Natural killer cell treated with Interleukin-12 subunit alpha and Interleukin-12 subunit beta and Interleukin-15 and Interleukin-18, amount 100 ng/mL, for 72 hours (primary cell): ENCODE measurements at regions not wholly inside any gene's neighbourhood (a gene's known extent, or its start where the extent isn't known, plus 50 kb on each side); places are given as distances from the start of the nearest gene placed in this dataset.

Source experiments
- ATAC-seq, 2 donors: fragments of 150-1000 bp; cut with Tn5 transposase in 1 of 2; sonication (Bioruptor Pico), chemical (Tn5 transposase) in 1 of 2; 2 replicates each; pipeline ENCODE4 v1.10.0; 2021
- DNase-seq: peaks from one replicate; pipeline ENCODE4 v3.0.0; 2022; ENCODE audit warnings: low spot score
- H3K27ac Mint-ChIP-seq, 2 donors: 1 replicate in 1 of 2; 2 replicates in 1 of 2; pipeline ENCODE4 v1.8.0; 2022; ENCODE audit warnings: mixed read lengths in 2 of 2, mild to moderate bottlenecking in 1 of 2, moderate library complexity in 1 of 2
- H3K27me3 Mint-ChIP-seq, 2 donors: 1 replicate in 1 of 2; 2 replicates in 1 of 2; pipeline ENCODE4 v1.8.0; 2022; ENCODE audit warnings: mixed read lengths in 2 of 2
- H3K36me3 Mint-ChIP-seq: one replicate; pipeline ENCODE4 v1.8.0; 2022; ENCODE audit warnings: mixed read lengths
- H3K4me1 Mint-ChIP-seq, 2 donors: 1 replicate in 1 of 2; 2 replicates in 1 of 2; pipeline ENCODE4 v1.8.0; 2022; ENCODE audit warnings: low read depth in 2 of 2, mixed read lengths in 2 of 2, mild to moderate bottlenecking in 1 of 2
- H3K4me3 Mint-ChIP-seq: one replicate; pipeline ENCODE4 v1.8.0; 2022; ENCODE audit warnings: mixed read lengths
- H3K9me3 Mint-ChIP-seq: 2 replicates; pipeline ENCODE4 v1.8.0; 2022; ENCODE audit warnings: mixed read lengths

GRCh38 chr17:5816491-5817070, 232.3 kb upstream of the NLRP1 start:
- ATAC-seq (no peak), DNase-seq (no peak)
- H3K9me3 Mint-ChIP-seq, result no peaks in the 10 kb centered on the region
- peaks cover 12 to 14% of the 10 kb centered on the region in 2 donors for H3K27me3 Mint-ChIP-seq
- H3K4me1 Mint-ChIP-seq, result no peaks in the 10 kb centered on the region
- H3K27ac Mint-ChIP-seq, result no peak overlapping the region
- H3K36me3 Mint-ChIP-seq, result no peaks in the 10 kb centered on the region
- no peak overlapping the region for H3K4me3 Mint-ChIP-seq

DNA sequence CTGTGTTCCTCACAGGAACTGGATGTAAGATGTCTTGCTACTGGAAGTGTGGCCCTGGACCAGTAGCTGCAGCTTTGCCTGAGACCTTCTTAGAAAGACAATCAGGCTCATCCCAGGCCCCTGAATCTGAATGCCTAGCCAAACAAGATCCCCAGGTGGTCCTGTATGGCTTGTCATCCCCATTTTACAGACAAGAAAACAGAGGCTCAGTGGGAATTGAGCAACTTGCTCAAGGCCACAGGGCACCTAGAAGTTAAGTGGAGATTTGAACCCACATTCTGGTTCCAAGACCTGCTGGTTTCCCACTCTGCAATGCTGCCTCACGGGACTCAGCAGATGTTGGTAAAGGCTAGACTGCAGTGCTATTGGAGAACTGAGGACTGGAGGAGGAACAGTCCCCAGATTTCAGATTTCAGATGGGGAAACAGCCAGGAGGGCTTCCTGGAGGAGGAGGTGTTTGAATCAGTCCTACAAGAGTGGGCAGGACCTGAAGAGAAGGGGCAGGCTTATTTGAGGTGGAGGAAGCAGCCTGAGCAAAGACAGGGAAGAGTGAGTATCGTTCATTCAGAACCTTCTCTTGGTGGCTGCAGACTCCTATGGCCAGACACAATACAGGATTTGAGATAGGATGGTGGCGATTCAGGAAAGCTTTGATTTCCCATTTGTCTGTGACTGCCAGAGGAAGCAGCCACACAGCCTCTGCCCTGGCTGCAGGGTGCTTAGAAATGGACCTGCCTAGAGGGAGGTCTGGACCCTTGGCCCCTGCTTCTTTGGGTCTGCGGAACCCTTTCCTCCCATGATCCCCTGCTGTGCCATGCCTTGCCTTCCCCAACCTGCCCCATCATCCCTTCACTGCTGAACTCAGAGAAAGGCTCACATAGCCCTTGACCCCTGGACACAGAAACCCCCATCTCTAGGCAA, 233.4 kb upstream of the NLRP1 start:
- Mint-ChIP-seq H3K36me3 (no peaks in the 10 kb centered on the region), H3K4me1 (no peaks in the 10 kb centered on the region), H3K4me3 (no peak overlapping the region), H3K27ac (no peak overlapping the region), H3K27me3 (peaks cover 11 to 14% of the 10 kb centered on the region in 2 donors), H3K9me3 (no peaks in the 10 kb centered on the region)
- ATAC-seq, result no peak
- DNase-seq, result no peak

DNA sequence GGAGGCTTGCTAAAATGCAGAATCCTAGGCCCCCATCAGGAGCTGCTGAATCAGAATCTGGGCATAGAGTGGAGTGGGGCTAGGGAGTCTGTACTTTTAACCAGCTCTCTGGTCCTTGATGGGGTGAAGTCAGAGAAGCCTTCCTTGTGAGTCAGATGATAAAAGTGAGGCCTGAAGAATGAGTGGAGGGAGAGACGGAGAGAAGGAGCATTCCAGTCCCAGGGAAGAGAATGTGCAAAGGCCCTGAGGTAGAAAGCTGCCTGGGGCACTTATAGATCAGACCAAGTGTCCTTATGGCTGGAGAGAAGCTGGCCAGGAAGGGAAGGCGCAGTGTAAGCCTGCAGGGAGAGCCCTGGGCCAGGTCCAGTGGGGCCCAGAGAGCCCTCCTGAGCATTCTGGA, 235.1 kb upstream of the NLRP1 start:
- ATAC-seq (no peak), DNase-seq (no peak)
- no peaks in the 10 kb centered on the region for H3K36me3 Mint-ChIP-seq
- no peak overlapping the region for H3K27ac Mint-ChIP-seq
- no peak overlapping the region for H3K4me3 Mint-ChIP-seq
- H3K4me1 Mint-ChIP-seq, result no peaks in the 10 kb centered on the region
- peaks cover 6 to 14% of the 10 kb centered on the region in 2 donors for H3K27me3 Mint-ChIP-seq
- no peaks in the 10 kb centered on the region for H3K9me3 Mint-ChIP-seq

- H3K4me3 Mint-ChIP-seq, result no peak overlapping the region
- H3K27me3 Mint-ChIP-seq, result peaks cover 6 to 15% of the 10 kb centered on the region in 2 donors
- no peak overlapping the region for H3K27ac Mint-ChIP-seq
- H3K9me3 Mint-ChIP-seq, result no peaks in the 10 kb centered on the region
- H3K4me1 Mint-ChIP-seq, result no peaks in the 10 kb centered on the region
- DNase-seq, result no peak
- ATAC-seq, result no peak
- H3K36me3 Mint-ChIP-seq, result no peaks in the 10 kb centered on the region
These were observed 235.8 kb upstream of the NLRP1 start for GRCh38 chr17:5819921-5820685.

- ATAC-seq (no peak), DNase-seq (no peak)
- no peak overlapping the region for H3K27ac Mint-ChIP-seq
- H3K36me3 Mint-ChIP-seq, result no peaks in the 10 kb centered on the region
- peaks cover 6 to 15% of the 10 kb centered on the region in 2 donors for H3K27me3 Mint-ChIP-seq
- H3K4me3 Mint-ChIP-seq, result no peak overlapping the region
- H3K9me3 Mint-ChIP-seq, result no peaks in the 10 kb centered on the region
- no peaks in the 10 kb centered on the region for H3K4me1 Mint-ChIP-seq
These were observed 236.6 kb upstream of the NLRP1 start for GRCh38 chr17:5820721-5821456.

GRCh38 chr17:5821803-5822202, 237.5 kb upstream of the NLRP1 start:
- ATAC-seq (no peak), DNase-seq (no peak)
- no peak overlapping the region for H3K4me3 Mint-ChIP-seq
- no peak overlapping the region for H3K27ac Mint-ChIP-seq
- no peaks in the 10 kb centered on the region for H3K36me3 Mint-ChIP-seq
- H3K27me3 Mint-ChIP-seq, result peaks cover 6 to 14% of the 10 kb centered on the region in 2 donors
- H3K4me1 Mint-ChIP-seq, result no peaks in the 10 kb centered on the region
- H3K9me3 Mint-ChIP-seq, result no peaks in the 10 kb centered on the region

DNA sequence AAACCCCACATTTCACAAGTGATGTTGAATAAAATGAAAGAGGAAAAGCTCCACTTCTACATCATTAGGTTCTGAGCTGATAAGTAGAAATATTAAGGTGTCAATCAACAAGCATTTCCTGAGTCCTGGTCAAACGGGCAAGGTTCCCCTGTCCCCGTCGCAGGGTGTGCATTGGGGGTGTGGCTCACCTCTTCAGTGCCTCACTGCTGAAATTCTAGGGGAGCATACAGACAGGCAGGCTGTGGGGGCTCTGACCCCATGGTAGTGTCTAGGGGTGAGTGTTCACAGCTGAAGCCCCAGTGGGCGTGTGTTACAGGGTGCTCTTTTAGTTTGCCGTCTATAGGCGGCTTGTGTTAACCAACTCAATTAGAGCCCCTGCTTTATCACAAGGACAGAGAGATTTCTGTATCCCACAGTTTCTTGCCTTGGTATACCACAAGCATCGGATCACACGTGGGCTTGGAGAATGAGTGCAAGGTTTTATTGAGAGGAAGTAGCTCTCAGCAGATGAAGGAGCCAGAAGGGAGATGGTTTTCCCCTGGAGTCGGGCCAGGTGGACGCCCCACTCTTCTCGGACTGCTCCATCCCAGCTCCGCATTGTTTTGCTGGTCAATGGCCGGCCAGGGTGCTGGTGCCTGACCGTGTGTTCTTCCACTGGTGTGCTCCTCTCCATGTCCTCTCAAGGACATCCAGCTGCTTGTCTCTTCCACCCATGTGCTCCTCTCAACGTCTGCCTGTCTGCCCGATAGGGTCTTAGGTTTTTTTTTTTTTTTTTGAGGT, 238.2 kb upstream of the NLRP1 start:
- Mint-ChIP-seq H3K9me3 (no peaks in the 10 kb centered on the region), H3K36me3 (no peaks in the 10 kb centered on the region), H3K27me3 (peaks cover 13 to 16% of the 10 kb centered on the region in 2 donors), H3K27ac (no peak overlapping the region), H3K4me1 (no peaks in the 10 kb centered on the region), H3K4me3 (no peak overlapping the region)
- ATAC-seq (no peak), DNase-seq (no peak)

GRCh38 chr17:5823219-5823618, 238.9 kb upstream of the NLRP1 start:
- no peaks in the 10 kb centered on the region for H3K9me3 Mint-ChIP-seq
- H3K27me3 Mint-ChIP-seq, result peaks cover 18 to 21% of the 10 kb centered on the region in 2 donors
- no peak overlapping the region for H3K27ac Mint-ChIP-seq
- ATAC-seq, result no peak
- H3K36me3 Mint-ChIP-seq, result no peaks in the 10 kb centered on the region
- no peaks in the 10 kb centered on the region for H3K4me1 Mint-ChIP-seq
- H3K4me3 Mint-ChIP-seq, result no peak overlapping the region
- DNase-seq, result no peak

DNA sequence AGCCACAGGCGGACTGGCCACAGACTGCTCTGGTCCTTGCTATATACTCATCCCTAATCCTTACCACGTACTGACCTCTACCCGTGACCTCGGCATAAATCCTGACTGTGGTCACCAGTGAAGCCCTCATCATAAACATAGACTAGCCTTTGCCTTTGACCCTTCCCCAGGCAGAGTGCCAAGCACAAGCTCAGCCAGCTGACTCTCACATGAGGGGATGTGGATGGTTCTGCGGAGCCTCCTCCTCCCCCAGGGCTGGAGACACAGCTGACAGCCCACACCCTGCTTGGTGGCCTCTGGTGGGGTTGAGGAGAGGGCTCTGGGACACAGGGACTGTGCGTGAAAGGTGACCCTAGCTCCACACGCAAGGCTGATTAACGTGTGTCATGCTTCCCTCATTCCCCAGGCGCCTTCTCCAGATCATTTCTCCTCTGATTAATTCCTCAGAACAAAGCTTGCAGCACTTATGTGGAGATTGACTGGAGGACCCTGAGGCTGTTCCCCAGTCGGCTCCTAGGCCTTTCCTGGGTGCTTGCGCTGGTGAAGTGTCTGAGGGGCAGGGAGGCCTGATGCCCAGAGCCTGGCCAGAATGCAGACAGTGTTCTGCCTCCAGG, 241.5 kb upstream of the NLRP1 start:
- ATAC-seq (no peak), DNase-seq (no peak)
- Mint-ChIP-seq H3K36me3 (no peaks in the 10 kb centered on the region), H3K27me3 (peaks cover 23 to 33% of the 10 kb centered on the region in 2 donors), H3K4me3 (no peak overlapping the region), H3K9me3 (no peaks in the 10 kb centered on the region), H3K27ac (no peak overlapping the region), H3K4me1 (no peaks in the 10 kb centered on the region)

DNA sequence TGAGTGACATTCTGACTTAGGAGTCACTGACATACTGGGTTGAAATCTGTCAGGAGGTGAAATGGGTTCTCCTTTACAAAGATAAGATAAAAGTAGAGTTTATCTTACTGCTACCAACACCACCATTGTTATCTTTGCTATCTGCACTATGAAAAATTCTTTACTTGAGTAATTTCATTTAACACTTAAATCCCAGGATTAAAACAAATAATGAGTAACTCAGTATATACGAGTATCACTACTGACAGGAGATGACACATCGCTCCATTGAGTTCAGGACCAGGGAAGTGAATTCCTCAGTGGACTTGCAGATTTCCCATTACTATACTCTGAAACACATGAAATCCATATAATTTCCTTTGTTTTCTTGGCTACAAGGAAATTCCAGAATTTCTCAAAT, 242.1 kb upstream of the NLRP1 start:
- ATAC-seq, result no peak
- Mint-ChIP-seq H3K9me3 (no peaks in the 10 kb centered on the region), H3K4me1 (no peaks in the 10 kb centered on the region), H3K4me3 (no peak overlapping the region), H3K27ac (no peak overlapping the region), H3K27me3 (peaks cover 23 to 35% of the 10 kb centered on the region in 2 donors), H3K36me3 (no peaks in the 10 kb centered on the region)
- no peak for DNase-seq

DNA sequence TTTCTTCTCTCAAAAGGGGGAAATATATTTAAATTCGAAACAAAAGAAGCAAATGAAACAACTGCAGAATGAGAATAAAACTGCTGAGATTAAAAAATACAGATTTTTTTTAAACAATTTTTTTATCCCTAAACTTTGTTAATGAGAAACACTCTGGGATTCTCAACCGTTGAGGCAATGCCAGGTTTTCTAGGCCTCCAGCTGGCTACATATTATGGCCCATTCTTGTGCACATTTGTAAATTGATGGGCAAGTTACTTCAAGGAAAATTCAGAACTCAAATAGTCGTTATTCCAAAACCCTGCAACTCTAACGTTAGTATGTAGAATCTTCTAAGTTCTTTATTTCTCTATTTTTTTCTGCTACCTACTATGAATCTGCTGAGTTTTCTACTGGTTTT, 239.3 kb upstream of the WSCD1 start:
- Mint-ChIP-seq H3K9me3 (no peaks in the 10 kb centered on the region), H3K4me3 (no peak overlapping the region), H3K4me1 (no peaks in the 10 kb centered on the region), H3K36me3 (no peaks in the 10 kb centered on the region), H3K27me3 (peaks cover 22 to 50% of the 10 kb centered on the region in 2 donors), H3K27ac (no peak overlapping the region)
- DNase-seq (no peak), ATAC-seq (no peak)

GRCh38 chr17:5832886-5833285, 237.3 kb upstream of the WSCD1 start:
- Mint-ChIP-seq H3K36me3 (no peaks in the 10 kb centered on the region), H3K4me3 (no peak overlapping the region), H3K4me1 (no peaks in the 10 kb centered on the region), H3K27me3 (peaks cover 19 to 38% of the 10 kb centered on the region in 2 donors), H3K27ac (no peak overlapping the region), H3K9me3 (no peaks in the 10 kb centered on the region)
- DNase-seq (no peak), ATAC-seq (no peak)
